Myocyte (in vitro differentiated cells): ENCODE measurements at regions not wholly inside any gene's neighbourhood (a gene's known extent, or its start where the extent isn't known, plus 50 kb on each side); places are given as distances from the start of the nearest gene placed in this dataset.

Experiments
- DNase-seq: peaks from one replicate; pipeline ENCODE4 v3.0.0-alpha.2; 2012; ENCODE audit warnings: low read depth

DNA sequence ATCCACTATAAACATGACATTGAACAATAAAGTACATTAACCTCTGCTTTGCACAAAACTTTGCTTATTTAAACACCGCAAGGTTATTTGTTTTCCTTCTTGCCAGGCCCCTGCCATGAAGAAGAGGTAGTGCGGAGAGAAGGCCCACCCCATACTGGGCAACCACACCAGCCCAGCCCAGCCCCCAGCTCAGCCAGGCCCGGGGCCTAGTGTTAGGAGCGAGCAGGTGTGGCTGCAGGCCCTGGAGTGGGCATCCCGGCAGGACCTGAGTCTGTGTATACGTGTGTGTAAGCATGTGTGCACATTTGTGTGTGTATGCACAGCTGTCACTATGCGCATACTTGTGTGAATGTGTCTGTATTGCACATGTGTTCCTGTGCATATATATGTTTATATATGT lies 90.4 kb upstream of the MVB12B start:
- DNase-seq = no peak

DNA sequence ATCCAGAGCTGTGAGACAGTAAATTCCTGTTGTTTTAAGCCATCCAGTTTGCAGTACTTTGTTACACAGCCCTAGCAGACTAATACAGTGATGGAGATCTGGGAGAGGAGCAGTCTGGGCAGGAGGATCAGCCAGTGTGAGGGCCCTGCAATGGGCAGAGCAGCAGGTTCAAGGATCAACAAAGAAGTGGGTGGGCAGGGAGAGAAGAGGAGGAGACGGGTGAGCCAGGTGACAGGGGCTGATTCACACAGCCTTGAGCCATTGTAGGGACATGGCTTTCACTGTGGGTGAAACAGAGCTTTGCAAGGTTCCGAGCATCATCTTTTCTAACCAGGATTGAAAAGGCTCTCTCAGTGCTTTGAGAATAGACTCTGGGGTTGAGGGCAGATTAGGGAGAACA lies 88.2 kb upstream of the MVB12B start:
- no peak for DNase-seq

DNA sequence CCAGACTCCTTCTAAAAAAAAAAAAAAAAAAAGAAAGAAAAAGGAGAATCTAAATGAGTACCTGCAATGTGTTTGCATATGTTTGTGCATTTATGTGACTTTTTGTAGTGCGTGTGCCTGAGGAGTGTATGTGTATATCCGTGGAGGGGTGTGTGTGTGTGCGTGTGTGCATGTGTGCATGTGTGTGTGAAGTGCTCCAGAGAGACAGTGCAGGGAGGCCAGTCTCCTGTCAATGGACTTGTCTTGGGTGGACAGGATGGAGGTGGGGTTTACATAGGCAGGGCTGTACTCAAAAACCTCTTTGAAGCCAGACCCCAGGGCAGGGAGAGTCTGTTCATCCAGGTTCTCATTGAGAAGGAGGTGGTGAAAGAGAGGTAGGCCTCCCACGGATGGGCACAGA lies 87.1 kb upstream of the MVB12B start:
- no peak for DNase-seq

DNA sequence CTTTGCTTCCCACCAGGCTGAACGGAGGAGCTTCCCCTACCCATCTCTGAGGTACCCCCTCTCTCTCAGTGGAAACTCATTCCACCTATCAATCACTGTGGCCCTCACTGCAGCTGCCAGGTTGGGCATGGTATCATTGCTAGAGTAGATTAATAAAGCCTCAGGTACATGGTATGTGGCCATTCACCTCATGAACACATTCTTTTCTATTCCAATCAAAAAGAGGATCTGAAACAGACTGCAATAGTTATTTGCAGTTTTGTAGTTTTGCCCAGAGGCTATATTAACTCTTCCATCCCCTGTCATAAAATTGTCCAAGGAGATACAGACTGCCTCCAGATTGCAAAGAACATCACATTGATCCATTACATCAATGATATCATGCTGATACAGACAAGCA lies 85.8 kb upstream of the MVB12B start:
- DNase-seq = no peak

DNA sequence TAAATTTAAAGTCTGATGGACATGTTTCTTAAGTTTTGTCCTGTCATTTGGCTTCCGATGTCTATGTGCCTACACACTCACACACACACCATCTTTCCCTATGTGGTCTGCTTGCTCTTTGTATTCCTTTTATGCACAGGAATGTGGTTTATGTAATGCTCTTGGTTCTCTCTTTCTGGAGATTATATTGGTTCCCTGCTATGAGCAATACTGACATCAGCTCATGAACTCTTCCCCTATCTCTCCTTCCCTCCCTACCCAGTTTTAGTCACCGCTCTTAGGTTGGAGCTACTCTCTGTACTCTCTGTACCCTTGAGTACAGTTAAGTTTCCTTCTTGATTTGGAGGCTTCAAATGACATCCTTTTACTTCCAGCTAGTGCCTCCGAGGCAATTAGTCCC lies 77.9 kb upstream of the MVB12B start:
- DNase-seq = peak; percentile 16

DNA sequence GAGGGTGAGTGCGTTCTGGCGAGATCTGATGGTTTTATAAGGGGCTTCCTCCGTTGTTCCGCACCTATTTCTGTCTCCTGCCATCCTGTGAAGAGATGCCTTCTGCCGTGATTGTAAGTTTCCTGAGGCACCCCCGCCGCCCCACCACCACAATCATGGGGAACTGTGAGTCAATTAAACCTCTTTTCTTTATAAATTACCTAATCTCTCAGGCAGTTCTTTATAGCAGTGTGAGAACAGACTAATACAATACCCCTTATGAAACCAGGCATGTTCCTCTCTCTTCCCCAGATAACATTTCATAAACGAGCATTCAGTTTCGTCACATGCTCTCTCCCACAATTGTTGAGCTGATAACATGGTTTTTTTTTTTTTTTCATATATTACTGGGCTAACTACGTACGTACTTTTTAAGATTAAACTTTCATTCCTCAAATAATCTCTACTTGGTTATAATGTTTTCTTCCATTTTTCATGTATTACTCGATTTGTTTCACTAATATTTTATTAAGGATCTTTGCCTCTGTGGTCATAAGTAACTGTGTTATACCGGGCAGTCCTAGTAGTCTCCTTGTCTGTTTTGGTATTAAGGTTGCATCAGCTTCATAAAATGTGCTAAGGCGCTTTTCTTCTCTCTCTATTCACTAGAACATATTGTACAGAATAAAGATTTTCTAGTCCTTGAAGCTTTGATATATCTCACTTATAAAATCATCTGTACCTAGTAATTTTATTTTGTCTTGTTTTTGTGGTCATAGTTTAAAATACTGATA lies 64.9 kb upstream of the MVB12B start:
- no peak for DNase-seq

DNA sequence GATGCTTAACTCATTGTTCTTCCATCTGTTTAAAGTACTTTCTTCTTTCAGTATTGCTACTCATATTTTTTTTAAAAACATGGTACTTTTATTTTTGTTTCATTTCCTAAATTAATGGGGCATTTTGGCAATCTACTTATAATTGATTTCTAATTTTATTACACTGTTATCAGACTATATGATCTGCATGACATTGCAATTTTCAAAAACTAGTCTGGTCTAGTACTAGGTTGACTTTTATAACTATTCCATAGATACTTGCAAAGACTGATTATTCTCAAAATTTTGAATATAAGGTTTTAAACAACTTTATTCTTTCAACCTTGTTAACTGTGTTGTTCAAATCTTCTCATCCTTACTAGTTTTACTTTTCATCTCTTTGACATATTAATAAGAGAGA lies 63.9 kb upstream of the MVB12B start:
- DNase-seq = no peak

DNA sequence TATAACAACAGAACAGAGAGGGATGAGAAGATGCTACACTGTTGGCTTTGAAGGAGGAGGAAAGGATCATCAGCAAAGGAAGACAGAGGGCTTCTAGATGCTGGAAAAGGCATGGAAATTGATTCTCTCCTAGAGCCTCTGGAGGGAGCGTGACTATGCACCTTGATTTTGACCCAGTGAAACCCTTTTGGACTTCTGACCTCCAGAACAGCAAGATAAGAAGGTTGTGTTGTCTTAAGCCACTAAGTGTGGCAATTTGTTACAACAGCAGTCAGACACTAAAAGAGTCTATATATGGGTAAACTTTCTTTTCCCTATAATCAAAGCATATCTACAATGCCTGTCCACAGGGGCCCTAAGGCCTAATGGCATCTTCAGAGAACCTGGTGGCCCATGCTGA lies 56.1 kb upstream of the MVB12B start:
- DNase-seq = no peak

DNA sequence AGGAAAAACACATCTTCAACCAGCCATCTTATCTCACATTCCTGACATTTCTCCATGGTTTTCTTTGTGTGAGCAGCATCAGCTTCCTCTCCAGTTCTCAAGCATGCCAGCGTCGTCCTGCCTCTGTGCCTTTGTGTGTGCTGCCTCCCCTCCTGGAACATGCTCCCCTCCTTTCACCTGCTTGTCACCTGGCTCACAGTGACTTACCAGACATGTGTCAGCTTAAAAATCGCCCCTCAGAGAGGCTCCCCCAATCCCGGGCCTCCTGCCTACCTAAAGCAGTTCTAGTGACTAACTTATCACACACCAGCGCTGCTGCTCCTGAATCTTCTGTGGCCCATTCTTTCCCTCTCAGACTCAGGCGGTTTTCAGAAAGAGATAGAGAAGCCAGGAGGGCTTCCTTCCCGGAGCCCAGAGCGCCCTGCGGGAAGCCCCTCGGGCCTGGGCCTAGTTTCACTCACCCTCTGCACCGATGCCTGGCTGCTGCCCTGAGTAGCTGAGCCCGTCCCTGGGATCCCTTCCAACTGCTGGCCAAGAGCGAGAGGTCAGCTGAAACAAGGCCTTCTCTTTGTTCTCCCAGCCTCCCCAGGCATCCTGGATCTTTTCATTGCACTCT lies 51.1 kb upstream of the MVB12B start:
- DNase-seq = peak; percentile 3

DNA sequence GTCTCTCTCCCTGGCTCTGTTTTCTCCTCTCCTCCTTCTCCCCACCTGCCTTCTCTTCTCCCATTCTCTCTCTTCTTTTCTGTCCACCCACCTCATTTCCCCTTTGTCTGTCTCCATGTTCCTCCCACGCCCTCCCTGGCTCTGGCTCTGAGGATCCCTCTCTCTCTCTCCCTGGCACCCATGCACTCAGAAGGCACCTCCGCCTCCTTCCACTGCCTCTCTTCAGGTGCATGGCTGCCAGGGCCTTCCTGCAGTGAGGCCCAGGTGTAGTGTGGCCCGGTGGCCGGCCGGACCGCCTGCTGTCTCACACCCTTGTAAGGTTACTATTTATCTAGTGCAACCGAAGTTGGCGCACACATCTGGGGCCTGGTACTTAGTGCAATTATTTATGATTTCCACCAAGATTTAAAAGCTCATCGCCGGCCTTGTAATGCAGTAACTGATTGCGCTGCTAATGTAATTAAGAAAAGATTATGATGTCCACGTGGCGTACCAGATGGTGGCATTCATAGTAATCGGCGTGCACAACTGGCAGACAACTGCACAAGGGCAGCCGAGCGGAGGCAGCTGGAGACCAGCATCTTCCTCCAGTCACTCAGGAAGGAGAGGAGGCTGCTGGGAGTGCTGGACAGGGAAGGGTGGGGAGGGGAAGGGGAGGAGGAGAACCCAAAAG lies 50.4 kb upstream of the MVB12B start:
- no peak for DNase-seq
